ENCODE measurements at regions not wholly inside any gene's neighbourhood (a gene's known extent, or its start where the extent isn't known, plus 50 kb on each side); places are given as distances from the start of the nearest gene placed in this dataset.
A peak's percentile ranks its signal among the peaks of the same experiment; 100 is the strongest.

DNA sequence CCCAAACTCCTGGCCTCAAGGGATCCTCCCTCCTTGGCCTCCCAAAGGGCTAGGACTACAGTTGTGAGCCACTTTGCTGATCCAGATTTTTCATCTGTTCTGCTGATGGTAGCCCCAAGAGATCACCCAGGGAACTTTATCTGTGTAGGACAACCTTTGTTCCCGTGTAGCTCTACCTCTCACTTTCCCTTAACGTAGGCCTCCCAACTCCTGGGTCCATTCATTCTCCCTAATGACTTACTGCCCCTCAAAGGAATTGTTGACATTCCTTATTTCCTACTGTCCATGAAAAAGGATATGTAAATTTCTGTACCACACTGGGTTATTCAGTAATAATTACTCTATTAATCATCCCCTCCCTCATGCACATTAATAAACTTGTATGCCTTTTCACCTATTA lies 51.0 kb upstream of the PHF24 start:
- no peak for TF ChIP-seq ZFX (IDR thresholded peaks at IDR 0.05)
- TF ChIP-seq, protein P1, sequence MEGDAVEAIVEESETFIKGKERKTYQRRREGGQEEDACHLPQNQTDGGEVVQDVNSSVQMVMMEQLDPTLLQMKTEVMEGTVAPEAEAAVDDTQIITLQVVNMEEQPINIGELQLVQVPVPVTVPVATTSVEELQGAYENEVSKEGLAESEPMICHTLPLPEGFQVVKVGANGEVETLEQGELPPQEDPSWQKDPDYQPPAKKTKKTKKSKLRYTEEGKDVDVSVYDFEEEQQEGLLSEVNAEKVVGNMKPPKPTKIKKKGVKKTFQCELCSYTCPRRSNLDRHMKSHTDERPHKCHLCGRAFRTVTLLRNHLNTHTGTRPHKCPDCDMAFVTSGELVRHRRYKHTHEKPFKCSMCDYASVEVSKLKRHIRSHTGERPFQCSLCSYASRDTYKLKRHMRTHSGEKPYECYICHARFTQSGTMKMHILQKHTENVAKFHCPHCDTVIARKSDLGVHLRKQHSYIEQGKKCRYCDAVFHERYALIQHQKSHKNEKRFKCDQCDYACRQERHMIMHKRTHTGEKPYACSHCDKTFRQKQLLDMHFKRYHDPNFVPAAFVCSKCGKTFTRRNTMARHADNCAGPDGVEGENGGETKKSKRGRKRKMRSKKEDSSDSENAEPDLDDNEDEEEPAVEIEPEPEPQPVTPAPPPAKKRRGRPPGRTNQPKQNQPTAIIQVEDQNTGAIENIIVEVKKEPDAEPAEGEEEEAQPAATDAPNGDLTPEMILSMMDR (conservative IDR thresholded peaks at IDR 0.05), result no peak
- no peak overlapping the region for H3K27ac ChIP-seq

DNA sequence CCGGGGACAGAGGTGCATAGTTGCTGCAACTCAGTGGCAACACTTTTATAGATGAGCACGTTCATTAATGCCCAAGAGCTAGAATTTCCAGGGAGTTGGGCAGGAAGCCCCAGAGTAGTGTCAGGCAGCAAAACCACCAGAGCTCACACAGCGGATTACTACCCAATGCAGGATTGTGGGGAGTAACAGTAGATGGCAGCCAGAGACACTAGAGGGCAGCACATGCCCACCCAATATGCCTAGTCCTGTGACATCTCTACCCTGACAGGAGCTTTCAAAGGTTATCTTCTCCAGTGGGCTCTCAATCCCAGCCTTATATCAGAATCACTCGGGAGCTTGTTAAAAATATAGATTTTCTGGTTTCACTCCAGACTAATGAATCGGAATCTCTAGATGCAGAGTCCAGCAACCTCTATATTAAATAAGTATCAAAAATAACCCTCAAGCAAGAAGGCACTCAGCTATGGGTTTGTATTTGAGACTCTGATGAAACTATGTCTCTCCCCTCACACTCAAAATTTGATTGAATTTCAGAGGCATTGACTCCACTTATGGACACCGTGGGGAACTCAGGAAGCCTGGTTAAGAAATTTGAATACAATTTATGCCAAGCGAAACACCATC lies 58.4 kb upstream of the PHF24 start:
- TF ChIP-seq, protein P1 (conservative IDR thresholded peaks at IDR 0.05), result peak; percentile 92
- no peak for TF ChIP-seq ZFX (IDR thresholded peaks at IDR 0.05)
- H3K27ac ChIP-seq, result no peak overlapping the region

DNA sequence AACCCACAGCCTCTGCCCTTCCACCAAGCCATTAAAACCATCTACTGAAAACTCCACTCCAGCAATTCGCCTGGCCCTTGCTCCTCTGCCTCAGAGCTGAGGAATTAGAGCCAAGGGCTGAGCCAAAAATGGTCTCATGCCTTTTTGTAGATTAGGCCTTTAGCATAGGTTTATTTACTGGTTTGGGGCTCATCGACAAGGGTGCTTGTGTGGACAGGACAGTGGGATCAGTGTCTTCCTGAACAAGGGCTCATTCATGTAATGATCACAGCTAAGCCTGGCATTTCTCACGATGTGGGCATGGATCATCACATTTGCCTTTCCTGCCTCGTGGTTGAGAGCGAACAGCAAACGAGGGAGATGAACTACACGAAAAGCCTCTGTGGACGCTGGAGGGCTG lies 59.2 kb upstream of the PHF24 start:
- no peak overlapping the region for H3K27ac ChIP-seq
- TF ChIP-seq ZFX (IDR thresholded peaks at IDR 0.05), result no peak
- TF ChIP-seq, protein P1 (conservative IDR thresholded peaks at IDR 0.05), result no peak

DNA sequence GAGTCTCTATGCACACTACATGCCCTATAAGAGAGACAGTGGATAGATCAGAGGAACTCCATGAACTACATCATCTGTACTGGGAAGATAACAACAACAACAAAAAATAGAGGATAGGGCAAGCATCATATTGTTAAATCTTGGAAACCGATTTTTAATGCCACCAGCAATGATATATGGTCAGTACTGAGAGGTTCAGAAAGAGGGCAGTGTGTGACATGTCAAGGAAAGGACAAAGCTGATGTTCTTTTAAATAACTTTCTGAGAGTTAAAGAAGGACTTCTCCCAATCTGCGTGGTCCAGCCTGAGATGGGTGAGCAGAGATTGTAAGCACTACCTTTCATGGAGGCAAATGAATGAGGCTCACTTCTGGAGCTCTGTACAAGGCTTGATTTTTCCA lies 62.0 kb upstream of the PHF24 start:
- H3K27ac ChIP-seq, result no peak overlapping the region
- TF ChIP-seq, protein P1 (conservative IDR thresholded peaks at IDR 0.05), result peak; percentile 35
- no peak for TF ChIP-seq ZFX (IDR thresholded peaks at IDR 0.05)

DNA sequence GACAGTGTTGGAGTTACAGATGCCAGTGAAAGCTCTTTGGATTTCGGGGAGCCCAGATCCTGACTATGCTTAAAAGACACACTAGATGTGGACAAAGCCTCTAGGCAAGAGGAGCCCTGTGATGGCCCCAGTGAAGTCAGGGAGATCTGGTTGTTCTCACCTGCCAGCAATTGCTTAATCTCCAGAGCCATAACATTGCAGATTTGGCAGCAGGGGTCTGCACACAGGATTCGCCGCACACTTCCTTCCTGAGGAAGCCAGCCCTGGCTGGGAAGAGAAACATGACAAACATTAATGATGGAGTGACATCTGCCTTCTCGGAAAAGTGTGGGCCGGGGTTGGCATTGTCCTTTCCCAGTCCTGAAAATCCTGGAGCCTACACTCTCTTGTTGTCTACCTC lies 65.2 kb upstream of the PHF24 start:
- no peak for TF ChIP-seq ZFX (IDR thresholded peaks at IDR 0.05)
- TF ChIP-seq, protein P1 (conservative IDR thresholded peaks at IDR 0.05), result no peak
- H3K27ac ChIP-seq, result no peak overlapping the region

DNA sequence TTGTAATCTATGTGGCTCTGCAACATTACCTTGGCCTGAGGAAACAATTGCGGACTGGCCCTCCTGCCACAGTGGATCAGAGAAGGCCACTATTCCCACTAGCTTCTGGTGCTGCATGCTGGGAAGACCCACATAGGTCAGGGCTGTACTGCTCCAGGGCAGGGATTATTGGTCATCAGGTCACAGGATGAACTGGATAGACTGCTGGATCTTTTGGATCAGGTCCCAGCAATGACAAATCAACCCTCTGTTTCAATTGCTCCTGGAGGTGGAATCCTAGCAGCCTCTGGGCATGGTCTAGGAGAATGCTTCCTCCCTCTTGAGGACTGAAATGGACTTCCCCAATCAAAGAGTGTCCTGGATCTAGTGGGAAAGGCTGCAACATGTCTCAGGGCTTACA lies 66.7 kb upstream of the PHF24 start:
- TF ChIP-seq ZFX (IDR thresholded peaks at IDR 0.05), result no peak
- TF ChIP-seq, protein P1 (conservative IDR thresholded peaks at IDR 0.05), result no peak
- no peak overlapping the region for H3K27ac ChIP-seq

DNA sequence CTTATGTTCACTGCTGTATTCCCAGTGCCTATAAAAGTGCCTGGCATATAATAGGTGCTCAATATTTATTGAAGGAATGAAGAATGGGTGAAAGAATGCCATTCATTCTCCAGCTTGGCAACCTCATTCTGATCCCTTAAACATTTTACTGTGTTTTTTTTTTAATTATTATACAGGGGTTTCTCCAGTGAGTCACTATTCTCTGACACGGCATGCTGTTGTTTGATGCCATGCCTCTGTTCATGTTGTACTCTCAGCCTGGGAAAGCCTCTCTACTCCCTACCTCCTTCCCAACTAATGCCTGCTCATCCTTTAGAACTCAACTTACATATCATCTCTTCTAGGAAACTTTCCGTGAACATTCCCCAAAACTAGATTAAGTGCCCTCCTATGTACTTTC lies 70.2 kb upstream of the PHF24 start:
- H3K27ac ChIP-seq, result no peak overlapping the region
- no peak for TF ChIP-seq ZFX (IDR thresholded peaks at IDR 0.05)
- TF ChIP-seq, protein P1 (conservative IDR thresholded peaks at IDR 0.05), result no peak

All from C4-2B (cell line).